RWPE2 (cell line): ENCODE measurements at regions not wholly inside any gene's neighbourhood (a gene's known extent, or its start where the extent isn't known, plus 50 kb on each side); places are given as distances from the start of the nearest gene placed in this dataset.

Source experiments
- ATAC-seq: fragments of 200-7000 bp; cut with Tn5 transposase; 3 replicates; pipeline ENCODE4 v1.9.1; 2021; ENCODE audit warnings: low read depth
- DNase-seq: peaks from one replicate; pipeline ENCODE4 v3.0.0-alpha.2; 2020; ENCODE audit warnings: low spot score
- H3K27ac ChIP-seq: fragments of 450-650 bp; 2 replicates; pipeline ENCODE4 v1.5.1; 2017; ENCODE audit warnings: mild to moderate bottlenecking; ENCODE audit not compliant: poor library complexity, severe bottlenecking
- H3K27me3 ChIP-seq: fragments of 250-450 bp; sonication (Bioruptor Pico); 2 replicates; pipeline ENCODE4 v1.5.1; 2021; ENCODE audit warnings: mild to moderate bottlenecking, moderate library complexity; ENCODE audit not compliant: insufficient read depth, poor library complexity, severe bottlenecking
- H3K36me3 ChIP-seq: fragments of 250-450 bp; sonication (Bioruptor Pico); 2 replicates; pipeline ENCODE4 v1.5.1; 2020; ENCODE audit warnings: low read depth, mild to moderate bottlenecking, moderate library complexity
- H3K4me1 ChIP-seq: fragments of 250-450 bp; sonication (Bioruptor Pico); 2 replicates; pipeline ENCODE4 v1.5.1; 2021; ENCODE audit warnings: mild to moderate bottlenecking, moderate library complexity; ENCODE audit not compliant: insufficient read depth, poor library complexity, severe bottlenecking
- H3K4me3 ChIP-seq: fragments of 250-450 bp; sonication (Bioruptor Pico); 2 replicates; pipeline ENCODE4 v1.5.1; 2021; ENCODE audit warnings: mild to moderate bottlenecking, moderate library complexity; ENCODE audit not compliant: severe bottlenecking
- H3K9me3 ChIP-seq: fragments of 250-450 bp; sonication (Bioruptor Pico); 2 replicates; pipeline ENCODE4 v1.5.1; 2021; ENCODE audit warnings: mild to moderate bottlenecking, moderate library complexity; ENCODE audit not compliant: severe bottlenecking
- CTCF ChIP-seq: fragments of 450-650 bp; IDR thresholded peaks from one replicate; pipeline ENCODE4 v1.5.1; 2017; ENCODE audit warnings: mild to moderate bottlenecking, moderate library complexity; ENCODE audit not compliant: poor library complexity, severe bottlenecking

- no peak for TF ChIP-seq CTCF
- ATAC-seq = no peak
Measured at GRCh38 chr5:2529371-2530092, 221.9 kb downstream of the IRX2 start.

GRCh38 chr5:2525351-2525750 lies 226.1 kb downstream of the IRX2 start:
- no peaks in the 10 kb centered on the region for H3K4me1 ChIP-seq

More at GRCh38 chr5:2529371-2530092, 221.9 kb downstream of the IRX2 start:
- DNase-seq = peak; percentile 44
- Histone ChIP-seq H3K36me3 (no peaks in the 10 kb centered on the region), H3K4me1 (no peaks in the 10 kb centered on the region), H3K27me3 (peaks cover 3% of the 10 kb centered on the region), H3K27ac (no peak overlapping the region), H3K4me3 (no peak overlapping the region), H3K9me3 (no peaks in the 10 kb centered on the region)

GRCh38 chr5:2524620-2525019 lies 226.9 kb downstream of the IRX2 start:
- H3K27ac ChIP-seq = no peak overlapping the region
- peaks cover 15% of the 10 kb centered on the region for H3K27me3 ChIP-seq

More at GRCh38 chr5:2525351-2525750, 226.1 kb downstream of the IRX2 start:
- H3K27ac ChIP-seq = no peak overlapping the region
- DNase-seq (no peak), ATAC-seq (no peak)
- H3K9me3 ChIP-seq = no peaks in the 10 kb centered on the region
- no peak overlapping the region for H3K4me3 ChIP-seq
- TF ChIP-seq CTCF = no peak
- peaks cover 15% of the 10 kb centered on the region for H3K27me3 ChIP-seq
- H3K36me3 ChIP-seq = no peaks in the 10 kb centered on the region

GRCh38 chr5:2523180-2523579 lies 228.3 kb downstream of the IRX2 start:
- no peak overlapping the region for H3K27ac ChIP-seq
- no peaks in the 10 kb centered on the region for H3K4me1 ChIP-seq
- ATAC-seq (peak; percentile 61; the same call in 2 of the 3 replicates), DNase-seq (peak; percentile 38)
- H3K27me3 ChIP-seq = peaks cover 15% of the 10 kb centered on the region
- no peaks in the 10 kb centered on the region for H3K36me3 ChIP-seq
- no peaks in the 10 kb centered on the region for H3K9me3 ChIP-seq
- no peak for TF ChIP-seq CTCF
- no peak overlapping the region for H3K4me3 ChIP-seq

More at GRCh38 chr5:2524620-2525019, 226.9 kb downstream of the IRX2 start:
- TF ChIP-seq CTCF = no peak
- no peaks in the 10 kb centered on the region for H3K9me3 ChIP-seq
- ATAC-seq = no peak
- no peaks in the 10 kb centered on the region for H3K4me1 ChIP-seq
- DNase-seq = peak; percentile 17
- H3K4me3 ChIP-seq = no peak overlapping the region
- no peaks in the 10 kb centered on the region for H3K36me3 ChIP-seq

GRCh38 chr5:2522372-2522771 lies 229.1 kb downstream of the IRX2 start:
- H3K27ac ChIP-seq = no peak overlapping the region
- H3K4me1 ChIP-seq = no peaks in the 10 kb centered on the region
- no peak for ATAC-seq

More at GRCh38 chr5:2522372-2522771, 229.1 kb downstream of the IRX2 start:
- H3K9me3 ChIP-seq = peaks cover 2% of the 10 kb centered on the region
- H3K4me3 ChIP-seq = no peak overlapping the region
- no peak for DNase-seq
- no peak for TF ChIP-seq CTCF
- peaks cover 12% of the 10 kb centered on the region for H3K27me3 ChIP-seq
- H3K36me3 ChIP-seq = no peaks in the 10 kb centered on the region
